Vagina (tissue), 2 donors: ENCODE measurements at regions not wholly inside any gene's neighbourhood (a gene's known extent, or its start where the extent isn't known, plus 50 kb on each side); places are given as distances from the start of the nearest gene placed in this dataset.

ENCODE experiments used
- CTCF ChIP-seq, 3 experiments: fragments of 450-650 bp in 2 of 3; fragments of 200-600 bp in 1 of 3; sonication (generic) in 1 of 3; IDR thresholded peaks; one replicate each; pipeline ENCODE4 v1.5.1; 2017 to 2019; ENCODE audit warnings: antibody characterized with exemption in 3 of 3, mild to moderate bottlenecking in 2 of 3, moderate library complexity in 2 of 3
- POLR2A ChIP-seq, 2 donors: fragments of 450-650 bp; IDR thresholded peaks; one replicate each; pipeline ENCODE4 v1.6.1; 2017; ENCODE audit warnings: antibody characterized with exemption in 2 of 2, mild to moderate bottlenecking in 2 of 2, moderate library complexity in 2 of 2
- POLR2AphosphoS5 ChIP-seq, 2 donors: sonication (generic); formaldehyde crosslinking; IDR thresholded peaks; one replicate each; pipeline ENCODE4 v1.9.0; 2017; ENCODE audit warnings: antibody characterized with exemption in 2 of 2, mild to moderate bottlenecking in 2 of 2, low read depth in 1 of 2; ENCODE audit not compliant: insufficient read depth in 1 of 2

- TF ChIP-seq POLR2AphosphoS5 (IDR thresholded peaks at IDR 0.05; ENCODE audit: insufficient read depth in 1 of 2, low read depth in 1 of 2) (no peak), POLR2A (IDR thresholded peaks at IDR 0.05) (no peak), CTCF (IDR thresholded peaks at IDR 0.05) (no peak)
These were observed 197.6 kb downstream of the LIPI start for GRCh38 chr21:14013056-14013603.
